Pancreas (tissue), 10 donors: ENCODE measurements at regions not wholly inside any gene's neighbourhood (a gene's known extent, or its start where the extent isn't known, plus 50 kb on each side); places are given as distances from the start of the nearest gene placed in this dataset.
A peak's percentile ranks its signal among the peaks of the same experiment; 100 is the strongest.

ENCODE experiments used
- ATAC-seq, 4 donors: fragments of 200-7000 bp; cut with Tn5 transposase; one replicate each; pipeline versions ENCODE4 v1.8.0 to v1.9.1; 2020; ENCODE audit warnings: mild to moderate bottlenecking in 4 of 4, moderate library complexity in 4 of 4
- DNase-seq, 6 donors: peaks; one replicate each; pipeline ENCODE4 v3.0.0-alpha.2; 2020
- FAIRE-seq: peaks from 2 replicates; lab custom pipeline; 2012; peaks lifted over from hg19 to GRCh38; lab: Jason Lieb, UNC
- H3K27ac ChIP-seq, 4 donors: fragments of 200-600 bp; sonication (generic); 1 replicate in 3 of 4; 2 replicates in 1 of 4; pipeline versions ENCODE4 v1.5.0 to v1.8.0; 2020
- H3K27me3 ChIP-seq, 4 donors: fragments of 200-600 bp; one replicate each; pipeline ENCODE4 v1.8.0; 2021
- H3K36me3 ChIP-seq, 3 donors: fragments of 200-600 bp; sonication (generic) in 1 of 3; one replicate each; pipeline versions ENCODE4 v1.5.0 to v1.8.0; 2020 to 2021
- H3K4me1 ChIP-seq, 3 donors: fragments of 200-600 bp; one replicate each; pipeline ENCODE4 v1.8.0; 2021
- H3K4me3 ChIP-seq, 4 donors: fragments of 200-600 bp; sonication (generic) in 2 of 4; one replicate each; pipeline versions ENCODE4 v1.5.0 to v1.8.0; 2020 to 2021
- H3K9me3 ChIP-seq, 4 donors: fragments of 200-600 bp; one replicate each; pipeline ENCODE4 v1.8.0; 2021
- WGBS, 2 donors: extraction: QIAGEN DNeasy Blood & Tissue Kit; methylation state at CpG; one replicate each; pipeline ENCODE4 v1.1.7; 2013; 5-methylcytosine and 5-hydroxymethylcytosine counted together
- intact Hi-C, 3 donors: fragments of 100-400 bp; cut with DNase I; formaldehyde crosslinking; loops; one replicate each; pipeline versions ENCODE4 v1.11.1 to v1.14.2; 2022
- TF ChIP-seq, protein P1 (sequence below), 4 donors: fragments of 200-600 bp; sonication (generic) in 3 of 4; IDR thresholded peaks; one replicate each; pipeline versions ENCODE4 v1.5.0 to v1.8.0; 2021; ENCODE audit warnings: antibody characterized with exemption in 4 of 4
- donor health status: healthy with polysubstance abuse.
- donor health status: DM: no; HTN: no; CAD: no; lungs with moderate emphysema.
- donor health status: DM: no; HTN: no; CAD: no.
- donor health status: control.
- donor health status: control.
- donor health status: Bipolar disorder and iron deficiency.
- donor health status: DM: yes; HTN: yes; CAD: no.
- donor health status: DM: no; HTN: no; CAD: no.
- donor health status: DM: no; HTN: no; CAD: no.
- donor health status: DM: yes; HTN: yes; CAD: no.

- intact Hi-C loops = loop anchor here in 1 of 3 donors (5.0 kb wide), 2 partner anchors 216 to 271 kb away; no protein-coding TSS in a partner anchor
- TF ChIP-seq, protein P1, sequence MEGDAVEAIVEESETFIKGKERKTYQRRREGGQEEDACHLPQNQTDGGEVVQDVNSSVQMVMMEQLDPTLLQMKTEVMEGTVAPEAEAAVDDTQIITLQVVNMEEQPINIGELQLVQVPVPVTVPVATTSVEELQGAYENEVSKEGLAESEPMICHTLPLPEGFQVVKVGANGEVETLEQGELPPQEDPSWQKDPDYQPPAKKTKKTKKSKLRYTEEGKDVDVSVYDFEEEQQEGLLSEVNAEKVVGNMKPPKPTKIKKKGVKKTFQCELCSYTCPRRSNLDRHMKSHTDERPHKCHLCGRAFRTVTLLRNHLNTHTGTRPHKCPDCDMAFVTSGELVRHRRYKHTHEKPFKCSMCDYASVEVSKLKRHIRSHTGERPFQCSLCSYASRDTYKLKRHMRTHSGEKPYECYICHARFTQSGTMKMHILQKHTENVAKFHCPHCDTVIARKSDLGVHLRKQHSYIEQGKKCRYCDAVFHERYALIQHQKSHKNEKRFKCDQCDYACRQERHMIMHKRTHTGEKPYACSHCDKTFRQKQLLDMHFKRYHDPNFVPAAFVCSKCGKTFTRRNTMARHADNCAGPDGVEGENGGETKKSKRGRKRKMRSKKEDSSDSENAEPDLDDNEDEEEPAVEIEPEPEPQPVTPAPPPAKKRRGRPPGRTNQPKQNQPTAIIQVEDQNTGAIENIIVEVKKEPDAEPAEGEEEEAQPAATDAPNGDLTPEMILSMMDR (IDR thresholded peaks at IDR 0.05) = no peak
- no peaks in the 10 kb centered on the region for H3K36me3 ChIP-seq
- no peaks in the 10 kb centered on the region for H3K27me3 ChIP-seq
- H3K4me1 ChIP-seq = peaks cover 0 to 6% (median 5%) of the 10 kb centered on the region in 3 donors
- H3K9me3 ChIP-seq = no peaks in the 10 kb centered on the region
- 44 to 45% methylated on average over 21 to 29 of the region's 30 CpGs for WGBS, 2 donors
- no peak for FAIRE-seq
- DNase-seq = peak; percentile 57 to 87 (median 70)
- peak overlapping the region in 3 of 4 donors; percentile 49 to 93 (median 91) for H3K27ac ChIP-seq
- ATAC-seq = peak; percentile 41 to 80 (median 66)
- peak overlapping the region in 3 of 4 donors; percentile 42 to 75 (median 59) for H3K4me3 ChIP-seq
Measured at GRCh38 chr15:31216215-31216911, 110.3 kb upstream of the KLF13 start.

DNA sequence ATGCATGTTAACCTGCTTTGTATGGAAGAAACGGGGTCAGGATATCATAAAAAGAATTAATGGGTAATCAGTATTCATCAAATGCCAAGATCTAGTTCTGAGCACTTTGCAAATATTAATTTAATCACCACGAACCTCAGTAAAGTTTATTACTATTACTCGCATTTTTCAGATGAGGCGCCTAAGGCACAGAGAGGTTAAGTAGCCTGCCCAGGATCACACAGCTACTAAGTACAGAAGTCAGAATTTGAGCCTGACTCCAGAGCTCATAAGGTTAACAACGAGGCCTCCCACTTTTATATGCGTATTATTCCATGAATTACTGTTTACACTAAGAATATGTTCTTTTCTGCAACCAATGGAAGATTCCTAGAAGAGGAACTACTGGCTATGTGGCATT, 109.6 kb upstream of the KLF13 start:
- Histone ChIP-seq H3K36me3 (no peaks in the 10 kb centered on the region), H3K4me3 (no peak overlapping the region), H3K9me3 (no peaks in the 10 kb centered on the region), H3K27me3 (no peaks in the 10 kb centered on the region), H3K4me1 (peaks cover 0 to 6% (median 5%) of the 10 kb centered on the region in 3 donors), H3K27ac (peak overlapping the region in 2 of 4 donors; percentile 91 to 93)
- WGBS, 2 donors = 77 to 85% methylated on average over 6 of the region's 6 CpGs
- no peak for DNase-seq
- no peak for FAIRE-seq
- no peak for ATAC-seq
- TF ChIP-seq, protein P1 (IDR thresholded peaks at IDR 0.05) = no peak
- intact Hi-C loops = loop anchor here in 1 of 3 donors (5.0 kb wide), 2 partner anchors 215 to 270 kb away; no protein-coding TSS in a partner anchor

DNA sequence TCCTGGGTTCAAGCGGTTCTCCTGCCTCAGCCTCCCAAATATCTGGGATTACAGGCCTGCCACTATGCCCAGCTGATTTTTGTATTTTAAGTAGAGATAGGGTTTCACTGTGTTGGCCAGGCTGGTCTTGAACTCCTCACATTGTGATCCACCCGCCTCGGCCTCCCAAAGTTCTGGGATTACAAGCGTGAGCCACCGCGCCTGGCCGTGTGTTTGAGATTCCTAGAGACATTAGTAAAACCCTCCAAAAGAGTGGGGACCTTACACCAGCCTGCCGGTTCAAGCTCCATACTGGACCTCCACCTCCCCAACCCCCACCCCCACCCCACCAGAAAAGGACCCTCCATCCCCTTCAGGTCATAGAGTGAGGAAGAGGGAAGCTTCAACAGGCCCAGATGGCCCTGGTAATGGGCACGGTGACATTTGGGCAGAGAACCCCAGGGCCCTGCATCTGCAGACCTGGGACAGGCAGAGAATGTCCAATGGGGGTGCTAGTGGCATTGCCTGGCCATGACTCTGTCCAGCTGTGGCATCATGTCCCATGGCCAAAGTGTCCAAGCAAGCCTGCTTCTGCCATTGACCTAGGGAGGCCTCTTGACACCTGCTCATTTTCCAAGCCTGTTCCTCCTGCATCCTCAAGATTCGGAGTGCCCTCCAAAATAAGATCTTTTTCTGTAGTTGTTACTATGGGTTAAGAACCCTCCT, 108.9 kb upstream of the KLF13 start:
- Histone ChIP-seq H3K27me3 (no peaks in the 10 kb centered on the region), H3K36me3 (no peaks in the 10 kb centered on the region), H3K4me3 (no peak overlapping the region), H3K27ac (no peak overlapping the region), H3K9me3 (no peaks in the 10 kb centered on the region), H3K4me1 (peaks cover 0 to 6% (median 5%) of the 10 kb centered on the region in 3 donors)
- TF ChIP-seq, protein P1 (IDR thresholded peaks at IDR 0.05) = no peak
- DNase-seq (peak in 1 of 6 donors; percentile 30), FAIRE-seq (no peak), ATAC-seq (no peak)
- intact Hi-C loops = loop anchor here in 1 of 3 donors (5.0 kb wide), 2 partner anchors 215 to 270 kb away; no protein-coding TSS in a partner anchor
- WGBS, 2 donors = 97 to 99% methylated on average over 10 of the region's 10 CpGs

DNA sequence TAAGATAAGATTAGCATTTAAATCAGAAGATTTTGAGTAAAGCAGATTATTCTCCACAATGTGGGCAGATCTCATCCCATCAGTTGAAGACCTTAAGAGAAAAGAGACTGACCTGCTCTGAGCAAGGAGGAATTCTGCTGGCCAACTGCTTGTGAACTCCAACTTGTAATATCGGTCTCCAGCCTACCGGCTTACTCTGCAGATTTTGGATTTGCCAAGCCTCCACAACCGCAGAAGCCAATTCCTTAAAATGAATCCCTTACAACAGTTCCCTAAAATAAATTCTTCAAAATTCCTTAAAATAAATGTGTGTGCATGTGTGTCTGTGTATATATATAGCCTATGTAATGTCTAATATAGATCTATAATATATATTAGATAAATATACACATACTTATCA, 107.4 kb upstream of the KLF13 start:
- Histone ChIP-seq H3K27me3 (no peaks in the 10 kb centered on the region), H3K4me3 (no peak overlapping the region), H3K9me3 (no peaks in the 10 kb centered on the region), H3K27ac (no peak overlapping the region), H3K36me3 (no peaks in the 10 kb centered on the region), H3K4me1 (peaks cover 0 to 6% (median 5%) of the 10 kb centered on the region in 3 donors)
- 52 to 56% methylated on average over 3 of the region's 3 CpGs for WGBS, 2 donors
- intact Hi-C loops = loop anchor here in 1 of 3 donors (5.0 kb wide), 2 partner anchors 213 to 268 kb away; no protein-coding TSS in a partner anchor
- ATAC-seq (no peak), FAIRE-seq (no peak), DNase-seq (no peak)
- TF ChIP-seq, protein P1 (IDR thresholded peaks at IDR 0.05) = no peak
